HPDE6-E6E7 (cell line): ENCODE measurements at regions not wholly inside any gene's neighbourhood (a gene's known extent, or its start where the extent isn't known, plus 50 kb on each side); places are given as distances from the start of the nearest gene placed in this dataset.

Source experiments
- DNase-seq: peaks from one replicate; pipeline ENCODE4 v3.0.0; 2011; ENCODE audit warnings: missing footprints; ENCODE audit errors: extremely low spot score

- DNase-seq, result no peak
Measured at GRCh38 chr12:28878629-28879028, 270.4 kb upstream of the FAR2 start.

- no peak for DNase-seq
Measured at GRCh38 chr12:28879379-28879778, 269.7 kb upstream of the FAR2 start.

DNA sequence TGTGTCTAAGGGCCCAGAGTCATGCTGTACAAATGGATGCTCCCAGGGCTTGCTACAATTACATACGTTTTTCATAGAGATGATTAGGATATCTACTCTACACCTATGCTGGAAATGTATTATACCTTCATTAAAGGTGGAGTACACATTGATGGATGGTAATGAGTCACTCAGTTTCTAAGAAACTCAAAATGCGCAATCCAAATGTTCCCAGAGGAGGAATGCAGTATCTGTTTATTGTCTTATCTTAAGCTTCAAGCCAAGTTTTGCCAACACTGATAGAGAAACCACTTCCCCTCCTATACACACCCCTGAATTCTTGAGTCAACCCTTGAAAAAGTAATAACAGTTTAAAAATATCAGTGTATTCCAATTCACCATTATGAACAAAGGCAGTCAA lies 266.6 kb upstream of the FAR2 start:
- no peak for DNase-seq

GRCh38 chr12:28883406-28883997 lies 265.6 kb upstream of the FAR2 start:
- DNase-seq, result no peak

DNA sequence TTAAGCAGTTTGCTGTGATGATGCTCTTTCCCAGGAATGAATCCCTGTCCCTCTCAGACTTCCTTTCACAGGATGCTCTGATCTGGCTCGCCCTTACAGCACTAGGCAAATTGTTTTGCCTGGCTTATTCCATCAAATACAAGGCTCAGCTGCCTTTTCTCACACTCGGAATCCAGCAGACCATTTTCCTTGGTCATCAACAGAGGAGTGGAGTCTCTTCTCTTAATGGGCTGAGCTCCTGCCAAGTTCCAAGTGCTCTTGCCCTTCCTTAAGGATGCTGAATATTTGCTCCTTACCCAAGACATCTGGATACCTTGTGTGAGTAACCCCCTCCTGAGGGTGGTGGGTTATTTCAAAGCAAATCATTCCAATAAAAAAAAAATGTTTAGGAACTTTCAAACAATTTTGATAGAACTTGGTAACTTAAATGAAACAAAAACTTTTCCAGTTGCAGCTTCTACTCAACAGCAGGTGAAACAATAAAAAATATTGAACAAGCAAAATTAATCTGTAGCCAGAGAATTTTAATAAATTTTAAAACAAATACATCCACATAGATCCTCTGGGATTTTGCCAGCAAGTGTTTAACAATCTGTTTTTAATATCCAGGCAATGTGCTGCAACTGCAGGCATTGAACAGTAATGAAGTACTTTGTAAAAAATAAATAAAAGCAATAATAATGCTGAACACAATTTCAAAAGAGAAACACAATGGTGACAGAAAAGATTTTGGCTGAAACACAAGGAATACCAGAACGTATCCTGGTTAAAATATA lies 264.0 kb upstream of the FAR2 start:
- DNase-seq, result no peak

DNA sequence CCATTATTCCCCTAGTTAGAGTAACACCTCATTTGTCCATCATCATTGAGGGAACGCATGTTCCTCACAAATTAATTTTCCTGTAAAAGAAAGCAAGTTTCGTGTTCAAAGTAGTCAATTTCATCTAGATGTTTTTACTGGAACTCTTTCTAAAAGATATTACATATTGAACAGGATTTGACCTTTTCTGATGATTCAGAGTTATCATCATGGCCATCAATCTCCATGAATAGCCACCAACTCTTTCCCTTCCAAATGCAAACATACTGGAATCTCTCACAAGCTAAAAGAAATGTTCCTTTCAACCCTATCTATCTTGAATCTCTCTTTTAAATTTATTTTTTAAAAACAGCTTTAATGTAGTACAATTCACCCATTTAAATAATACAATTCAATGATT lies 263.1 kb upstream of the FAR2 start:
- no peak for DNase-seq

GRCh38 chr12:28887461-28887990 lies 261.6 kb upstream of the FAR2 start:
- no peak for DNase-seq

DNA sequence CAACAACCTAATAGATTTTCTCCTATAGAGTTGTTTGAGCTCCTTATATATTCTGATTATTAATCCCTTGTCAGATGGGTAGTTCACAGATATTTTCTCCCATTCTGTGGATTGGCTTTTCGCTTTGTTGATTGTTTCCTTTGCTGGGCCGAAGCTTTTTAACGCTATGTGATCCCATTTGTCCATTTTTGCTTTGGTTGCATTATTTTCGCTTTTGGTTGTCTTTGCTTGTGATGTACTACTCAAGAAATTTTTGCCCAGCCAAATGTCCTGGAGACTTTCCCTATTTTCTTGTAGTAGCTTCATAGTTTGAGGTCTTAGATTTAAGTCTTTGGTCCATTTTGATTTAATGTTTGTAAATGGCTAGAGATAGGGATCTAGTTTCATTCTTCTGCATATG lies 258.4 kb upstream of the FAR2 start:
- DNase-seq, result no peak

- no peak for DNase-seq
Measured at GRCh38 chr12:28891126-28891525, 258.0 kb upstream of the FAR2 start.

- no peak for DNase-seq
Measured at GRCh38 chr12:28893365-28893764, 255.7 kb upstream of the FAR2 start.

GRCh38 chr12:28893856-28894255 lies 255.2 kb upstream of the FAR2 start:
- no peak for DNase-seq

DNA sequence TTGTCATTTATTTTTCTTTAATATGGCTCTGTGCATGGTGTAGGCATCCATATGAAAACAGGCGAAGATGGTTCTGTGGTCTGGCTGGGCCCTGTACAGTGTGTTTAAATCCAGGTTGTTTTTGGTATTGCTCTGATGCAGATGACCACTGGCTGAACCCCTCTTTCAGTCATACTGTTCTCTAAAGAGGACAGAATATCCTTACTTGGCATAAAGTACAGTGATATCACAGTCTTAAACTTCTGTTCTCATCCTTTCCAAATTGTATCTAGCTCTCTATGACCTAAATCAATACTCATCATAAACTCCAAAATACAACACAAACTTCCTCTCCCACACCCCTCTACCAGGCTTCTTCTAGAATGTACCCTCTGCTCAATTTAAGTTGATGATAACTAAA lies 252.7 kb upstream of the FAR2 start:
- no peak for DNase-seq

DNA sequence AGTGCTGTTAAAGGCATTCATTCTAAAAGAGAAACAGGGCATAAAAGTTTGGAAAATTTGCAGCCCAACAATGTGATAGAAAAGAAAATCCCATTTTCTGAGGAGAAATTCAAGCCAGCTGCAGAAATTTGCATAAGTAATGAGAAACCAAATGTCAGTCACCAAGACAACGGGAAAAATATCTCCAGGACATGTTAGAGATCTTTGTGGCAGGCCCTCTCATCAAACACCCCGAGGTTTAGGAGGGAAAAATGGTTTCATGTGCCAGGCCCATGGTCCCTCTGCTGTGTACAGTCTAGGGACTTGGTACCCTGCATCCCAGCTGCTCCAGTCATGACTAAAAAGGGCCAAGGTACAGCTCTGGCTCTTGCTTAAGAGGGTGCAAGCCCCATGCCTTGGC lies 251.0 kb upstream of the FAR2 start:
- DNase-seq, result no peak

DNA sequence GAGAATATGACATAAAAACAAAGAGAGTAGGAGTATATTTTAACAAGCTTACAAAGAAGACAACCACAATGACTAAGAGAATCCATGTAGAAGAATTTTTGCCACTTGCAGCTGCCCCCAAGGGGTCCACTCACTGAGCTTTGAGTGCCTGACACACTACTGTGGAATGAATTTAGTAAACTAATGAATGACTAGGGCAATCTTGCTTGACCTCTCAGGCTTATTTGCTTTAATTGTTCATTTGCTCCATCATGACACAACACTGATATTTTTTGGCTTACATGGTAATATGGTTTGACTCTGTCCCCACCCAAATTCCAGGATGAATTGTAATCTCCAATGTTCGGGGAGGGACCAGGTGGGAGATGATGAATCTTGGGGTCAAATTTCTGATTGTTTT lies 249.1 kb upstream of the FAR2 start:
- no peak for DNase-seq

DNA sequence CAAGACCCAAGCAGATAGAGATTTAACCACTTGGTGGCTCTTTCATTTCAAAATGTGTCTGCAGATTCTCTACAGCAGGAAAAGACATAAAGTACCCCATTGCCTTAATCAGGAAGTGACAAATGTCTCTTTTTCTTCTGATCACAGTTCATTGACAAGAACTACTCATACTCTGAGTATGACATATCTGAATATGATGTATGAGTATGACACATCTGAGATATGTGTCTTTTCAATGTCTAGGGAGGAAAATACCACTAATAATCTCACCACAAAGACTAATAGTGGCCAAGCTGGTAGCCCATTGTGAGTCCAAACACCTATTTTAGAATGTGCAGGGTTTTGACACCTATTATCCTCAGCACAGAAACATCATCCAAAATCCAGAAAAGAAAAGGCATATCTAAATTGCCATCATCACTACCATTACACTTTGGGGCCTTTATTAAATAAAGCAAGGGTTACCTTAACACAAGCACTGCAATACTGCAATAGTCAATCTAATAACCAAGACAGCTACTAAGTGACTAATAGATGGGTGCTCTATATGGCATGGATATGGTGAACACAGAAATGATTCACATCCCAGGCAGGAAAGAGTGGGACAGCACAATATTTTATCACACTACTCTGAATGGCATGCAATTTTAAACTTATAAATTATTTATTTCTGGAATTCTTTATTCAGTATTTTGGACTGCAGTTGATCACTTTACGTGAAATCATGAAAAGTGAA lies 243.7 kb upstream of the FAR2 start:
- no peak for DNase-seq

DNA sequence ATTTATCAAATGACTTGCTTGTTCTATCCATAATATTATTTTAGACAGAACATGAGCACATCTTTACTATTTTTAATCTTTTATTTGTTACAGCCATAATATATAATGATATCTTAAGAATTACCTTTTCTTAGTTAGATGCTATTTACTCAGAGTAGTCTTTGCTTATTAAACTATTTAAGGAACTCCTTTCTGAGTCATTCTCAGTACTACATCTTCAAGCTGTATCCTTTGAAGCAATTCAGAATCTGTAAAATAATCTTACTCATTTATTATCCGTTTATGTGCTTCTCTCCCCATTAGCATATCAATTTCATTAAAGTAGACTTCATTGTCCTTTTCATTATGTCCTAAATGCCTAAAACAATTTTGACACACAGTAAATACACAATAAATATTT lies 240.4 kb upstream of the FAR2 start:
- no peak for DNase-seq

DNA sequence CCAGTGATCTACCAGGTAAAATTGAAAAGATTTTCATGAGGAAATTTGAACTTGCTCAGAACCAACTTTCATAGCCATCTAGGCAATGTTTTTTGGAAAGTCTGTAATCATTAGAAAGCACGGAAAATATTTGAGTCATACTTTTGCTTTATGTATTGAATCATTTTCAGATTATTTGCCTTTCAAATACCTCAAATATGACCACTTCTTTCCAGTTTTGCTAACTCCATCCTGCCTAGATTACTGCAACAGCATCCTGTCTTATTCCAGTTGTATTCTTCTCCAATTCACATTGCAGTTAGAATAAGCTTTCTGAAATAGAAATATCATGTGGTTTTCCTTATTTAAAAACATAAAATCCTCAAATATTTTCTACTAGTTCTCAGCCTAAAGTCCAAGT lies 239.8 kb upstream of the FAR2 start:
- no peak for DNase-seq

GRCh38 chr12:28925719-28926376 lies 223.2 kb upstream of the FAR2 start:
- no peak for DNase-seq

DNA sequence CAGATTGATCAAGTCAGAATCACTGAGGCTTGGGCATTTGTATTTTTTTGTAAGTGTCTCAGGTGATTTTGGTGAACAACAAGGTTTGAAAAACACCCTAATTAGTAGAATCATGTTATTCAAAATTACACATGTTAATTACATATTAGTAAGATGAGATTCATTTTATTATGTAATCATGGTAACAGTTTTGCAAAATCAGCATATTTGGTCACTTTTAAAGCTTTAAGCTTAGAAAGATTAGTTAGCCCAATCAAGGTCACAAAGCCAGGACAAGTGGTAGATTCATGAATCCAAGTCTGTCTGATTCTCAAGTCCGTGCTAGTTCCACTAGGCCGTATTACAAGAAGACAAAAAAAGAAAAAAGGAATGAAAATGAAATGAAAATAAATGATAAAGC lies 218.4 kb upstream of the FAR2 start:
- no peak for DNase-seq

DNA sequence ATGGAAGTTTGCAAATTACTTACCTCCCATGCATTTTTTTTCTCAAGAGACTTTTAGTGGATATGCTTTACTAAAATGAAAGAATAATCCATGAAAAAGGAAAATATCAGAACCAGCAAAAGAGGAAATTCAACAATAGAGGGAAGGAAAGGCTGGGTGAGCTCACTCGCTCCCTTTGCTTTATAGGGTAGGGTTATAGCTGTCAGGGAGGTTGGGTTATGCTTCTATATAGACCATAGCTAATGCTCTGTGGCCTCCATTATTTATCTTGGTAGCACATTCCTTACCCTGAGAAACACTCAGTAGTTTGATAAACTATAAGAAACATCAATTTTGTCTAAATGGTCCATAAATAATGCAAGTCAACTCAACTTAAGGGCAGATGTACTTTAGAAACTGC lies 215.9 kb upstream of the FAR2 start:
- no peak for DNase-seq

DNA sequence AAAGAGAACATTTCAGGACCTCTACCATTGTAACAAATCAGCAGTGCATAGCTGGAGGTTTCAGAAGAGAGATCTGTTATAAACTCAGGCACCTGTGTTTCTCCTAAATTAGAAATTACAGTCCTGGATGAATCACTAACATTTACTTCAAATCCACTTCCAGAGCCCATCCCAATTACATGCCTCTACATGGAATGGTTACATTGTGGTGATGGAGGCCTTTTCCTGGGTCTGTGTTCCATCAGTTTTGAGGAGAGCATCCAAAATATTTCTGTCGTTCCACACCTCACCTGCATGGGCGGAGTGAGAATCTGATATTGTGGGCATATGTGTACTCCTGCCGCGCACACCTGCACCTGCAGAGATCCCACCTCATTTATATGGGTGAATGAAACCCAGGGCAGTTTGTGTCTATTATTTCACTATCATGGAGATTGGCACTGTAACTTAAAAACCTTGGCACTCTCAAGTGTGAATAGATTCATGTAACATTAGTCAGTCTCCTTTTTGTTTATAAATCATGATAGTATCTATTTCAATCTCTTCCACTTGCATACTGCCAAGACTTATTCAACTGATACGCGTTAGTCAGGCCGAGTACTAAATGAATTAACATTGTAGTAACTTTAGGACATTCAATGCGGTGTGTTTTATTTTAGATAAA lies 215.1 kb upstream of the FAR2 start:
- DNase-seq, result no peak

DNA sequence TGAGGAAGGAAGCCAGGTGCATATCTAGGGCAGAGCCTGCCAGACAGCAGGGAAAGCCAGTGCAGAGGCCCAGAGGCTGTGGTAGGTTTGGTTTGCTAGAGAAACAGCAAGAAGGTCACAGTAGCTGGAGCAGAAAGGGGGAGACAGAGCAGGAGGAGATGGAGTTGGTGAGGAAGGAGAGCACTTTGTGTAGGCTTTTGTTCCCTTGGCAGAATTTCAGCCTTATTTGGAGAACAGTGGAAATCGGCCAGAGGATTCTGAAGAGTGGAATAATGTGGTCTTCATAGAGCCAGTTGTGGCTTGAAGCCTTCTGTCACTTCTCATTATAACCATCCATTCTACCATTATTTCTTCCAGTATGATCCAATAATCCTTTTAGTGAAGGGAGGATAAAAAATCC lies 212.9 kb upstream of the FAR2 start:
- DNase-seq, result no peak
